CD14-positive monocyte (primary cell): ENCODE measurements at regions not wholly inside any gene's neighbourhood (a gene's known extent, or its start where the extent isn't known, plus 50 kb on each side); places are given as distances from the start of the nearest gene placed in this dataset.

ENCODE experiments used
- DNase-seq, 3 donors: peaks; one replicate each; pipeline ENCODE4 v3.0.0-alpha.2; 2011 to 2022
- H2AFZ ChIP-seq: 2 replicates; pipeline ENCODE4 v1.6.0; 2012; ENCODE audit warnings: mild to moderate bottlenecking, low read depth, low read length, inconsistent platforms; ENCODE audit not compliant: insufficient read depth, poor library complexity, severe bottlenecking
- H3K27ac ChIP-seq, 2 donors: 1 replicate in 1 of 2; 2 replicates in 1 of 2; pipeline ENCODE4 v1.5.1; 2012 to 2013; ENCODE audit warnings: low read length in 2 of 2, control low read depth in 1 of 2, inconsistent platforms in 1 of 2, low read depth in 1 of 2, mild to moderate bottlenecking in 1 of 2
- H3K27me3 ChIP-seq, 2 donors: one replicate each; pipeline versions ENCODE4 v1.6.0 to v1.6.1; 2011 to 2013; ENCODE audit warnings: low read length in 2 of 2; ENCODE audit not compliant: control insufficient read depth in 2 of 2, insufficient read depth in 2 of 2
- H3K36me3 ChIP-seq, 2 donors: replicated peaks in 1 of 2; 1 replicate in 1 of 2; 2 replicates in 1 of 2; pipeline versions ENCODE4 v1.5.1 to v1.6.1; 2012 to 2013; ENCODE audit warnings: low read length in 2 of 2, control low read depth in 1 of 2, inconsistent platforms in 1 of 2, mild to moderate bottlenecking in 1 of 2; ENCODE audit not compliant: insufficient read depth in 2 of 2, control insufficient read depth in 1 of 2
- H3K4me1 ChIP-seq, 2 donors: 1 replicate in 1 of 2; 2 replicates in 1 of 2; pipeline versions ENCODE4 v1.5.1 to v1.6.1; 2012 to 2013; ENCODE audit warnings: low read length in 2 of 2, control low read depth in 1 of 2, inconsistent platforms in 1 of 2, mild to moderate bottlenecking in 1 of 2, moderate library complexity in 1 of 2; ENCODE audit not compliant: insufficient read depth in 2 of 2, control insufficient read depth in 1 of 2
- H3K4me2 ChIP-seq: replicated peaks from 2 replicates; pipeline ENCODE3; 2012; ENCODE audit warnings: low read length, moderate library complexity, mild to moderate bottlenecking; ENCODE audit not compliant: poor library complexity, severe bottlenecking; ENCODE audit errors: extremely low read depth
- H3K4me3 ChIP-seq, 3 experiments: fragments of 200-600 bp in 1 of 3; sonication (generic) in 1 of 3; replicated peaks in 1 of 3; 1 replicate in 2 of 3; 2 replicates in 1 of 3; pipeline ENCODE4 v1.5.1; 2011 to 2013; ENCODE audit warnings: low read length in 3 of 3, mild to moderate bottlenecking in 3 of 3, control low read depth in 2 of 3, low read depth in 2 of 3, inconsistent platforms in 1 of 3, moderate library complexity in 1 of 3
- H3K79me2 ChIP-seq: 2 replicates; pipeline ENCODE4 v1.6.0; 2012; ENCODE audit warnings: mild to moderate bottlenecking, control low read depth, inconsistent platforms, low read length, moderate library complexity; ENCODE audit not compliant: insufficient read depth
- H3K9ac ChIP-seq: 2 replicates; pipeline ENCODE4 v1.6.0; 2017; ENCODE audit warnings: low read length, mild to moderate bottlenecking; ENCODE audit not compliant: insufficient read depth, poor library complexity, severe bottlenecking
- H3K9me3 ChIP-seq, 2 donors: replicated peaks in 1 of 2; 1 replicate in 1 of 2; 2 replicates in 1 of 2; pipeline versions ENCODE4 v1.5.1 to v1.6.1; 2012 to 2013; ENCODE audit warnings: low read length in 2 of 2, control low read depth in 1 of 2; ENCODE audit not compliant: control insufficient read depth in 1 of 2, insufficient read depth in 1 of 2
- H4K20me1 ChIP-seq: 2 replicates; pipeline ENCODE4 v1.6.0; 2012; ENCODE audit warnings: mild to moderate bottlenecking, low read length, control low read depth, moderate library complexity; ENCODE audit not compliant: insufficient read depth
- H3K27ac Mint-ChIP-seq, 7 donors: one replicate each; pipeline ENCODE4 v1.8.0; 2020; ENCODE audit warnings: mild to moderate bottlenecking in 7 of 7, mixed read lengths in 7 of 7, moderate library complexity in 6 of 7, inconsistent platforms in 2 of 7
- H3K27me3 Mint-ChIP-seq, 3 donors: one replicate each; pipeline ENCODE4 v1.8.0; 2021 to 2022; ENCODE audit warnings: low read depth in 3 of 3, mild to moderate bottlenecking in 3 of 3, mixed read lengths in 3 of 3, moderate library complexity in 3 of 3, inconsistent platforms in 1 of 3
- H3K36me3 Mint-ChIP-seq, 2 donors: one replicate each; pipeline ENCODE4 v1.8.0; 2020; ENCODE audit warnings: mixed read lengths in 2 of 2, inconsistent platforms in 1 of 2, mild to moderate bottlenecking in 1 of 2
- H3K4me1 Mint-ChIP-seq: one replicate; pipeline ENCODE4 v1.8.0; 2020; ENCODE audit warnings: mild to moderate bottlenecking, mixed read lengths
- H3K4me3 Mint-ChIP-seq, 2 donors: one replicate each; pipeline ENCODE4 v1.8.0; 2020; ENCODE audit warnings: mild to moderate bottlenecking in 2 of 2, mixed read lengths in 2 of 2, moderate library complexity in 1 of 2
- H3K9me3 Mint-ChIP-seq, 7 donors: one replicate each; pipeline ENCODE4 v1.8.0; 2020 to 2022; ENCODE audit warnings: mixed read lengths in 7 of 7, mild to moderate bottlenecking in 6 of 7, moderate library complexity in 6 of 7, inconsistent platforms in 2 of 7
- CTCF ChIP-seq: fragments of 200-600 bp; IDR thresholded peaks from one replicate; pipeline ENCODE4 v1.8.0; 2022; ENCODE audit warnings: antibody characterized with exemption, mild to moderate bottlenecking
- WGBS: methylation state at CpG from one replicate; pipeline ENCODE4 v1.1.5; 2013; ENCODE audit warnings: missing lambda C conversion rate; ENCODE audit not compliant: insufficient coverage; 5-methylcytosine and 5-hydroxymethylcytosine counted together
- intact Hi-C, 2 donors: fragments of 100-400 bp; cut with micrococcal nuclease; formaldehyde crosslinking; loops; one replicate each; pipeline versions ENCODE4 v1.15.0 to v1.15.1; 2023

DNA sequence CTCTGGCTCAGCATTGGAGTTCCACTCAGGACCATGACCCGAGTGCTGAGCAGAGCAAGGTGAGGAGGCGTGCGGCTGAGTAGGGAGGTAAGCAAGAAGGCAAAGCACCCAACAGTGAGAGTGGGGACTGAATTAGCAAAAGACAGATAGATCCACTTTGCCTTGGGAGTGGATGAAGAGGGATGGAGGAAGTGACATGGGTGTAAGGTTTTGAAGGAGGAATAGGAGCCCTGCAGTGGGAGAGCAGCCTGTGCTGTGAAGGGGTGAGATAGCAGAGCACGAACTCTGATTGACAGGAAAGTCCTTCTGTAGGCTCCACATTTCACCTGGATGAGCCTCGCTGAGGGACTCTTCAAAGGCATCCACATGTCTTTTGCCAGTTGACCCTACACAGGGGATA, 522.6 kb downstream of the NTRK3 start:
- peaks cover 0 to 10% (median 0%) of the 10 kb centered on the region in 7 donors for H3K9me3 Mint-ChIP-seq
- 88% methylated on average over 5 of the region's 5 CpGs for WGBS
- H3K4me3 ChIP-seq, result no peak overlapping the region
- no peaks in the 10 kb centered on the region for H3K79me2 ChIP-seq
- H2AFZ ChIP-seq, result no peak overlapping the region
- H3K9ac ChIP-seq, result no peak overlapping the region
- H3K4me3 Mint-ChIP-seq, result no peak overlapping the region
- no peak overlapping the region for H3K4me2 ChIP-seq
- H3K36me3 ChIP-seq, result no peaks in the 10 kb centered on the region
- H3K27ac ChIP-seq, result no peak overlapping the region
- H3K27me3 Mint-ChIP-seq, result peaks cover 0 to 4% (median 0%) of the 10 kb centered on the region in 3 donors
- H3K27me3 ChIP-seq, result no peaks in the 10 kb centered on the region
- H3K9me3 ChIP-seq, result no peaks in the 10 kb centered on the region
- no peaks in the 10 kb centered on the region for H3K4me1 ChIP-seq
- H3K27ac Mint-ChIP-seq, result no peak overlapping the region
- no peaks in the 10 kb centered on the region for H3K36me3 Mint-ChIP-seq
- DNase-seq, result no peak
- no peak for TF ChIP-seq CTCF
- intact Hi-C loops, result no loop called here
- H3K4me1 Mint-ChIP-seq, result no peaks in the 10 kb centered on the region
- no peaks in the 10 kb centered on the region for H4K20me1 ChIP-seq

GRCh38 chr15:87733541-87733941, 523.0 kb downstream of the NTRK3 start:
- Mint-ChIP-seq H3K4me3 (no peak overlapping the region), H3K9me3 (peaks cover 0 to 10% (median 0%) of the 10 kb centered on the region in 7 donors), H3K27me3 (peaks cover 0 to 4% (median 0%) of the 10 kb centered on the region in 3 donors), H3K27ac (no peak overlapping the region), H3K36me3 (no peaks in the 10 kb centered on the region), H3K4me1 (no peaks in the 10 kb centered on the region)
- DNase-seq, result no peak
- no peaks in the 10 kb centered on the region for H3K27me3 ChIP-seq
- no peak overlapping the region for H3K4me3 ChIP-seq
- H3K27ac ChIP-seq, result no peak overlapping the region
- intact Hi-C loops, result no loop called here
- no peak overlapping the region for H2AFZ ChIP-seq
- no peaks in the 10 kb centered on the region for H3K4me1 ChIP-seq
- H3K36me3 ChIP-seq, result no peaks in the 10 kb centered on the region
- H3K79me2 ChIP-seq, result no peaks in the 10 kb centered on the region
- no peak overlapping the region for H3K4me2 ChIP-seq
- no peak for TF ChIP-seq CTCF
- no peaks in the 10 kb centered on the region for H3K9me3 ChIP-seq
- no peaks in the 10 kb centered on the region for H4K20me1 ChIP-seq
- H3K9ac ChIP-seq, result no peak overlapping the region
- WGBS, result 79% methylated on average over 2 of the region's 4 CpGs
